IMR-90 (cell line): ENCODE measurements at regions not wholly inside any gene's neighbourhood (a gene's known extent, or its start where the extent isn't known, plus 50 kb on each side); places are given as distances from the start of the nearest gene placed in this dataset.

Source experiments
- ATAC-seq: fragments of 200-7000 bp; cut with Tn5 transposase; 2 replicates; pipeline ENCODE4 v1.9.1; 2020; ENCODE audit warnings: low read depth, mild to moderate bottlenecking, moderate library complexity
- BruUV-seq: library from RNA; stranded (reverse); fragments of 400-500 nt; replicated peaks from 2 replicates; lab custom pipeline; 2021; lab: Mats Ljungman, UMichigan
- CTCF ChIA-PET: fragments of 300-600 bp; formaldehyde crosslinking; extraction: SDS; loops from one replicate; lab custom pipeline; 2021; ENCODE audit warnings: antibody characterized with exemption; lab: Yijun Ruan, JAX
- POLR2A ChIA-PET: fragments of 300-600 bp; sonication (Branson Sonifier 250); formaldehyde crosslinking; loops from one replicate; lab custom pipeline; 2022; ENCODE audit warnings: antibody characterized with exemption; ENCODE audit not compliant: unreplicated experiment; lab: Charles Lee
- DNase-seq: peaks from one replicate; pipeline ENCODE4 v3.0.0; 2013
- H2AFZ ChIP-seq: replicated peaks from 2 replicates; pipeline ENCODE3; 2013; ENCODE audit warnings: low read length, mild to moderate bottlenecking; ENCODE audit not compliant: poor library complexity
- H2AK5ac ChIP-seq: 2 replicates; pipeline ENCODE4 v1.6.1; 2013; ENCODE audit warnings: low read depth, low read length, inconsistent platforms
- H2AK9ac ChIP-seq: replicated peaks from 2 replicates; pipeline ENCODE3; 2013; ENCODE audit warnings: mild to moderate bottlenecking, low read depth, low read length, moderate library complexity; ENCODE audit not compliant: poor library complexity
- H2BK120ac ChIP-seq: 2 replicates; pipeline ENCODE4 v1.6.1; 2013; ENCODE audit warnings: low read depth, low read length, inconsistent platforms
- H2BK15ac ChIP-seq: 3 replicates; pipeline ENCODE4 v1.6.1; 2013; ENCODE audit warnings: low read depth, low read length, inconsistent platforms
- H2BK20ac ChIP-seq: 2 replicates; pipeline ENCODE4 v1.6.1; 2013; ENCODE audit warnings: low read depth, mild to moderate bottlenecking, inconsistent platforms, low read length, moderate library complexity
- H2BK5ac ChIP-seq: 2 replicates; pipeline ENCODE4 v1.6.1; 2013; ENCODE audit warnings: mild to moderate bottlenecking, low read depth, low read length, inconsistent platforms; ENCODE audit not compliant: poor library complexity, severe bottlenecking
- H3K14ac ChIP-seq: replicated peaks from 2 replicates; pipeline ENCODE4 v1.6.1; 2013; ENCODE audit warnings: low read depth, low read length, inconsistent platforms
- H3K18ac ChIP-seq: 2 replicates; pipeline ENCODE4 v1.6.1; 2013; ENCODE audit warnings: low read depth, low read length, control low read depth
- H3K23ac ChIP-seq: 2 replicates; pipeline ENCODE4 v1.6.1; 2013; ENCODE audit warnings: low read depth, low read length, inconsistent platforms
- H3K27ac ChIP-seq: 2 replicates; pipeline ENCODE4 v1.5.1; 2013; ENCODE audit warnings: mild to moderate bottlenecking, control low read depth, low read length; ENCODE audit not compliant: insufficient read depth
- H3K27me3 ChIP-seq: 2 replicates; pipeline ENCODE4 v1.6.1; 2013; ENCODE audit warnings: low read length; ENCODE audit not compliant: control insufficient read depth, insufficient read depth
- H3K36me3 ChIP-seq: 2 replicates; pipeline ENCODE4 v1.6.1; 2013; ENCODE audit warnings: low read length, mixed read lengths; ENCODE audit not compliant: control insufficient read depth, insufficient read depth
- H3K4ac ChIP-seq: 2 replicates; pipeline ENCODE4 v1.6.1; 2013; ENCODE audit warnings: low read depth, low read length, inconsistent platforms
- H3K4me1 ChIP-seq: 2 replicates; pipeline ENCODE4 v1.6.1; 2013; ENCODE audit warnings: low read length, mixed read lengths; ENCODE audit not compliant: control insufficient read depth, insufficient read depth
- H3K4me2 ChIP-seq: 2 replicates; pipeline ENCODE4 v1.6.1; 2013; ENCODE audit warnings: low read depth, mild to moderate bottlenecking, control low read depth, low read length, moderate library complexity
- H3K4me3 ChIP-seq: 2 replicates; pipeline ENCODE4 v1.5.1; 2013; ENCODE audit warnings: low read depth, mild to moderate bottlenecking, control low read depth, low read length, moderate library complexity; ENCODE audit not compliant: insufficient read depth
- H3K56ac ChIP-seq: 2 replicates; pipeline ENCODE4 v1.6.1; 2013; ENCODE audit warnings: low read length, inconsistent platforms; ENCODE audit not compliant: insufficient read depth; ENCODE audit errors: extremely low read depth
- H3K79me1 ChIP-seq, 2 experiments: 2 replicates each; pipeline ENCODE4 v1.6.1; 2013; ENCODE audit warnings: low read length in 2 of 2, inconsistent platforms in 1 of 2, low read depth in 1 of 2
- H3K9ac ChIP-seq: 2 replicates; pipeline ENCODE4 v1.6.1; 2013; ENCODE audit warnings: low read depth, low read length, control low read depth
- H3K9me1 ChIP-seq: 2 replicates; pipeline ENCODE4 v1.6.1; 2013; ENCODE audit warnings: low read length, inconsistent platforms; ENCODE audit not compliant: insufficient read depth
- H3K9me3 ChIP-seq: 2 replicates; pipeline ENCODE4 v1.6.1; 2013; ENCODE audit warnings: low read length; ENCODE audit not compliant: control insufficient read depth, insufficient read depth
- H4K20me1 ChIP-seq: 2 replicates; pipeline ENCODE4 v1.6.1; 2013; ENCODE audit warnings: low read length, inconsistent platforms; ENCODE audit not compliant: insufficient read depth
- H4K5ac ChIP-seq: 2 replicates; pipeline ENCODE4 v1.6.1; 2013; ENCODE audit warnings: mild to moderate bottlenecking, low read depth, low read length, control low read depth
- H4K8ac ChIP-seq, 2 experiments: 2 replicates each; pipeline ENCODE4 v1.6.1; 2013; ENCODE audit warnings: low read depth in 2 of 2, low read length in 2 of 2, control low read depth in 1 of 2, inconsistent platforms in 1 of 2
- H4K91ac ChIP-seq: 2 replicates; pipeline ENCODE4 v1.6.1; 2013; ENCODE audit warnings: low read depth, low read length, inconsistent platforms; ENCODE audit not compliant: insufficient read depth
- BHLHE40 ChIP-seq: fragments of 150-350 bp; IDR thresholded peaks from 2 replicates; pipeline ENCODE4 v1.6.1; 2016; ENCODE audit warnings: mild to moderate bottlenecking, low read depth, low read length
- MAFK ChIP-seq: IDR thresholded peaks from 2 replicates; pipeline ENCODE4 v1.6.1; 2012; ENCODE audit warnings: low read depth, low read length, improper control_type of control experiment
- WGBS, 2 experiments: methylation state at CpG; one replicate each; pipeline versions ENCODE4 v1.1.5 to v1.1.7; 2013; ENCODE audit warnings: missing lambda C conversion rate in 2 of 2; ENCODE audit not compliant: insufficient read length in 1 of 2; ENCODE audit errors: extremely low coverage in 2 of 2; 5-methylcytosine and 5-hydroxymethylcytosine counted together
- dilution Hi-C: fragments of 300-500 bp; cut with HindIII; formaldehyde crosslinking; loops from one replicate; pipeline ENCODE4 v1.14.3; 2018; ENCODE audit warnings: low sequenced_read_pairs; ENCODE audit not compliant: unreplicated experiment
- in situ Hi-C: fragments of 300-500 bp; cut with MboI; formaldehyde crosslinking; loops from 3 replicates; pipeline ENCODE4 v1.14.3; 2019; ENCODE audit warnings: low sequenced_read_pairs, inconsistent platforms, mixed read lengths
- intact Hi-C: fragments of 100-400 bp; cut with micrococcal nuclease; formaldehyde crosslinking; loops from 2 replicates; pipeline ENCODE4 v1.10.0; 2022

DNA sequence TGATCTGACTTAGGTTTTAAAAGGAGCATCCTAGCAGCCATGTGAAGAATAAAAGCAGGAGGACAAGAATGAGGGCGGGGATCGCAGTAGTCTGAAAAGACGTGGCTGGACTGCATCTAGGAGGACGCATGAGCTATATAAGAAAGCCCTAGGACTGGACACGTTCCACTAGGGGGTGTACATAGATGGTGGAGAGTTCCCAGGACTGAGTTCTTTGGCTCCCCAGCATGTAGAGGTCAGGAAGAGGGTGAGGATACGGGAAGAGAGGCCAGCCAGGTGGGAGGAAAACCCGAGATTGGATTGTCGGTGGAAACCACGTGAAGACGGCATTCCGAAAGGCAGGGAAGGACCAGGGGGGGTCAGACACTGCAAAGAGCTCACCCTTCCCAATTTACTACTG is 64.2 kb upstream of the CFAP161 start:
- Histone ChIP-seq H3K14ac (no peak overlapping the region), H2BK5ac (no peak overlapping the region), H3K18ac (no peak overlapping the region), H4K8ac (no peak overlapping the region), H3K4ac (no peak overlapping the region), H2AK9ac (no peak overlapping the region), H3K23ac (no peak overlapping the region), H4K20me1 (no peaks in the 10 kb centered on the region), H3K56ac (no peak overlapping the region), H3K79me1 (no peaks in the 10 kb centered on the region), H3K9me3 (no peaks in the 10 kb centered on the region), H2AK5ac (no peak overlapping the region), H3K27ac (no peak overlapping the region), H3K9me1 (no peaks in the 10 kb centered on the region), H3K4me1 (peaks cover 4% of the 10 kb centered on the region; the same call in 1 of the 2 replicates), H2BK15ac (no peak overlapping the region), H3K36me3 (no peaks in the 10 kb centered on the region), H2AFZ (no peak overlapping the region), H4K5ac (no peak overlapping the region), H2BK20ac (no peak overlapping the region), H3K4me2 (no peak overlapping the region), H3K4me3 (no peak overlapping the region), H3K27me3 (peaks cover 7% of the 10 kb centered on the region), H2BK120ac (no peak overlapping the region), H3K9ac (no peak overlapping the region), H4K91ac (no peak overlapping the region)
- dilution Hi-C loops (no loop called here), in situ Hi-C loops (no loop called here), intact Hi-C loops (no loop called here)
- WGBS, 2 experiments: no CpG with 5 or more reads among the region's 11 CpGs
- ChIA-PET CTCF (no interaction called here), POLR2A (interaction anchor here (0.5 kb wide), 1 partner anchor 365 kb away, joined by 3 read pairs; no protein-coding TSS in a partner anchor)
- no peak for ATAC-seq
- no TSS peak for BruUV-seq
- DNase-seq: no peak
- TF ChIP-seq MAFK (no peak), BHLHE40 (no peak)
